ENCODE measurements at regions not wholly inside any gene's neighbourhood (a gene's known extent, or its start where the extent isn't known, plus 50 kb on each side); places are given as distances from the start of the nearest gene placed in this dataset.
"Not testable (repeated sequence)": the region's sequence is repeated elsewhere in the genome, so short reads cannot be mapped to it uniquely, and the experiment has no call there.

GRCh38 chr4:28248269-28248668 is 1387.6 kb downstream of the STIM2 start:
- intact Hi-C loops (cut with DNase I): no loop called here
- no peak for DNase-seq (ENCODE audit: low spot score)

- intact Hi-C loops (cut with DNase I): loop anchor here in 1 of 2 donors (10.0 kb wide), 1 partner anchor 736 kb away; no protein-coding TSS in a partner anchor
Measured at GRCh38 chr4:28250646-28251045, 1390.0 kb downstream of the STIM2 start.

GRCh38 chr4:28251831-28252230 is 1391.2 kb downstream of the STIM2 start:
- intact Hi-C loops (cut with DNase I): loop anchor here in 1 of 2 donors (10.0 kb wide), 1 partner anchor 737 kb away; no protein-coding TSS in a partner anchor

More at GRCh38 chr4:28250646-28251045, 1390.0 kb downstream of the STIM2 start:
- DNase-seq (ENCODE audit: low spot score): no peak

GRCh38 chr4:28254003-28254402 is 1393.4 kb downstream of the STIM2 start:
- DNase-seq (ENCODE audit: low spot score): no peak
- intact Hi-C loops (cut with DNase I): loop anchor here in 1 of 2 donors (10.0 kb wide), 1 partner anchor 739 kb away; no protein-coding TSS in a partner anchor

More at GRCh38 chr4:28251831-28252230, 1391.2 kb downstream of the STIM2 start:
- DNase-seq (ENCODE audit: low spot score): no peak

- DNase-seq (ENCODE audit: low spot score): no peak
- intact Hi-C loops (cut with DNase I): loop anchor here in 1 of 2 donors (10.0 kb wide), 1 partner anchor 741 kb away; no protein-coding TSS in a partner anchor
Measured at GRCh38 chr4:28256295-28256694, 1395.7 kb downstream of the STIM2 start.

GRCh38 chr4:28259951-28260350 is 1399.3 kb downstream of the STIM2 start:
- DNase-seq (ENCODE audit: low spot score): no peak
- intact Hi-C loops (cut with DNase I): loop anchor here in 1 of 2 donors (10.0 kb wide), 1 partner anchor 745 kb away; no protein-coding TSS in a partner anchor

GRCh38 chr4:28267166-28267565 is 1406.5 kb downstream of the STIM2 start:
- DNase-seq (ENCODE audit: low spot score): no peak
- intact Hi-C loops (cut with DNase I): no loop called here

- intact Hi-C loops (cut with DNase I): no loop called here
- no peak for DNase-seq (ENCODE audit: low spot score)
Measured at GRCh38 chr4:28269426-28269825, 1408.8 kb downstream of the STIM2 start.

GRCh38 chr4:28277931-28278330 is 1417.3 kb downstream of the STIM2 start:
- intact Hi-C loops (cut with DNase I): no loop called here
- DNase-seq (ENCODE audit: low spot score): no peak

- DNase-seq (ENCODE audit: low spot score): no peak
- intact Hi-C loops (cut with DNase I): no loop called here
Measured at GRCh38 chr4:28278676-28279075, 1418.0 kb downstream of the STIM2 start.

GRCh38 chr4:28279249-28279648 is 1418.6 kb downstream of the STIM2 start:
- no peak for DNase-seq (ENCODE audit: low spot score)
- intact Hi-C loops (cut with DNase I): no loop called here

- DNase-seq (ENCODE audit: low spot score); intact Hi-C loops (cut with DNase I): not testable (repeated sequence)
Measured at GRCh38 chr4:28286266-28286665, 1425.6 kb downstream of the STIM2 start.

GRCh38 chr4:28287831-28288233 is 1427.2 kb downstream of the STIM2 start:
- peak; percentile 78 for DNase-seq (ENCODE audit: low spot score)
- intact Hi-C loops (cut with DNase I): no loop called here

- intact Hi-C loops (cut with DNase I): no loop called here
- DNase-seq (ENCODE audit: low spot score): no peak
Measured at GRCh38 chr4:28296239-28296638, 1435.6 kb downstream of the STIM2 start.

GRCh38 chr4:28310926-28311325 is 1450.3 kb downstream of the STIM2 start:
- intact Hi-C loops (cut with DNase I): no loop called here
- no peak for DNase-seq (ENCODE audit: low spot score)

- DNase-seq (ENCODE audit: low spot score); intact Hi-C loops (cut with DNase I): not testable (repeated sequence)
Measured at GRCh38 chr4:28312497-28312896, 1451.9 kb downstream of the STIM2 start.

- DNase-seq (ENCODE audit: low spot score): no peak
- intact Hi-C loops (cut with DNase I): no loop called here
Measured at GRCh38 chr4:28313729-28314713, 1453.4 kb downstream of the STIM2 start.

- DNase-seq (ENCODE audit: low spot score): no peak
- intact Hi-C loops (cut with DNase I): loop anchor here in 1 of 2 donors (5.0 kb wide), 1 partner anchor 460 kb away; no protein-coding TSS in a partner anchor
Measured at GRCh38 chr4:28317221-28317620, 1456.6 kb downstream of the STIM2 start.

GRCh38 chr4:28334249-28334648 is 1473.6 kb downstream of the STIM2 start:
- intact Hi-C loops (cut with DNase I): no loop called here
- no peak for DNase-seq (ENCODE audit: low spot score)

- intact Hi-C loops (cut with DNase I): no loop called here
- no peak for DNase-seq (ENCODE audit: low spot score)
Measured at GRCh38 chr4:28341784-28342183, 1481.1 kb downstream of the STIM2 start.
